Rectal smooth muscle tissue (tissue), 1 donor: ENCODE measurements at regions not wholly inside any gene's neighbourhood (a gene's known extent, or its start where the extent isn't known, plus 50 kb on each side); places are given as distances from the start of the nearest gene placed in this dataset.

Experiments used
- H3K27ac ChIP-seq: one replicate; pipeline ENCODE4 v1.7.0; 2013; ENCODE audit warnings: low read depth, low read length, inconsistent platforms
- H3K27me3 ChIP-seq: one replicate; pipeline ENCODE4 v1.7.0; 2013; ENCODE audit warnings: low read length; ENCODE audit not compliant: control insufficient read depth, insufficient read depth
- H3K36me3 ChIP-seq: one replicate; pipeline ENCODE4 v1.7.0; 2013; ENCODE audit warnings: low read length; ENCODE audit not compliant: control insufficient read depth, insufficient read depth
- H3K4me1 ChIP-seq: one replicate; pipeline ENCODE4 v1.7.0; 2013; ENCODE audit warnings: low read length; ENCODE audit not compliant: control insufficient read depth, insufficient read depth
- H3K4me3 ChIP-seq: one replicate; pipeline ENCODE4 v1.7.0; 2013; ENCODE audit warnings: low read length
- H3K9ac ChIP-seq: one replicate; pipeline ENCODE4 v1.7.0; 2013; ENCODE audit warnings: low read length

DNA sequence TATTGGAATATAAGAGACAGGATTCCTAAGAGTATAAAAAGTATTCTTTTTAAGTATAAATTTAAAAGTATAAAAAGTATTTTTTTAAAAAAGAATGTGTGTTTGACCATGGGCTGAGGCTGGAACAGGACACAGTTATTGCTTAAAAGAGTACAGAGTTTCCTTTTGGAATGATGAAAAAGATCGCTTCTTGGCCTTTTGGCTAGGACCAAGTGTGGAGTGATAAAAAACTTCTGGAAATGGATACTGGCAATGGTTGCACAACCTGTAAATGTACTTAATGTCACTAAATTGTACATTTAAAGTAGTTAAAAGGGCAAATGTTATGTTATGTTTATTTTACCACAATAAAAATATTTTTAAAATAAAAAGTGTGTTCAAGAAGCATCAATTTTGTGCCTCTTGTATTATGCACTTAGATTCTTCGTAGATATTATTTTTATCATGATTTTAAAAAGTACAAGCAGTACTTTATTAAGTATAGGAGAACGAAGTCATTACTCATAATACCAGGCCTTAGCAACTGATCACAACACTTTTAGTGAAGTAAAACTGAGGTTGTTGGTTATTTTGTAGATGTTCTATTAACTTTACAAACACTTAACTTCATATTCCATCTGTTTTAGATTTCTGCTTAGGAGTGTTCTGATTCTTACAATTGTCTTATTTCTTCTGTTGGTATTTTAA, 389.1 kb upstream of the ZP4 start:
- Histone ChIP-seq H3K27ac (no peak overlapping the region), H3K4me1 (no peaks in the 10 kb centered on the region), H3K27me3 (no peaks in the 10 kb centered on the region)

DNA sequence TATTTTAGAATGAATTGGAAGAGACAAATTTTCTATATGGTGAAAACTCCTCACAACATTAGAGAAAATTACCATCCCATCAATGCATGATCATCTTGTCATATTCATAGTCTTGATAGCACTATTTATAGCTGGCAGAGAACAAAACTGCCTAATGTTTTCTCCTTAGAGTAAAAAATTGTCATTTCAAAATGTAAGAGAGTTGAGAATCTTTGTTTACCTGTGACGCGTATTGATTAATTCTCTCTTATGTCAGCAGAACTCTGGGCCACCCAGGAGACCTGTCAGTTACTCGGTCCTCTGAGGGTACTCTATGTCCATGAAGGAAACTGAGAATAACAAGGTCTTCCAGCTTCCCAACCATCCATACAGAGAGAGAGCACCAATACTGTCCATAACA, 381.4 kb upstream of the ZP4 start:
- no peak overlapping the region for H3K4me3 ChIP-seq
- H3K36me3 ChIP-seq, result no peaks in the 10 kb centered on the region
- H3K4me1 ChIP-seq, result no peaks in the 10 kb centered on the region
- no peak overlapping the region for H3K27ac ChIP-seq
- no peak overlapping the region for H3K9ac ChIP-seq
- no peaks in the 10 kb centered on the region for H3K27me3 ChIP-seq

More for the DNA sequence above, 389.1 kb upstream of the ZP4 start:
- H3K36me3 ChIP-seq, result no peaks in the 10 kb centered on the region
- H3K9ac ChIP-seq, result no peak overlapping the region
- H3K4me3 ChIP-seq, result no peak overlapping the region

DNA sequence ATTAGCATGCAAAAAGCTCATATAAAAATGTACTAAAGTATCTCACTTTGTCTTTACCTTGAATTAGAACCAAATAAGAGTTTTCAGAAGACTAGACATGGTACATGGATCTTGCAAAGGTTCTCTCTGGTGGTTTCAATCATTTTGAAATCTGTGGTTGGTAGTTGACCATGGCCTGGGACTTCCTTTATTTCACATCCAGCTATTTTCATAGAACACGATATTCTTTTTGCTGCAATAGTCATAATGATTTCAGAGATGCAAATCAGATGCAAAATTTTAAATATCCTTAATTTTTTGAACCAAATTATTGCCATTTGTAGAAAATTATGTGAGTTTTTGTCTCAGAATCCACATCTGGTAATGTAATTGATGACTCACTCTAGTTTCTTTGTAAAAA, 375.1 kb upstream of the ZP4 start:
- Histone ChIP-seq H3K4me1 (no peaks in the 10 kb centered on the region), H3K36me3 (no peaks in the 10 kb centered on the region), H3K27ac (no peak overlapping the region), H3K9ac (no peak overlapping the region), H3K4me3 (no peak overlapping the region), H3K27me3 (no peaks in the 10 kb centered on the region)

DNA sequence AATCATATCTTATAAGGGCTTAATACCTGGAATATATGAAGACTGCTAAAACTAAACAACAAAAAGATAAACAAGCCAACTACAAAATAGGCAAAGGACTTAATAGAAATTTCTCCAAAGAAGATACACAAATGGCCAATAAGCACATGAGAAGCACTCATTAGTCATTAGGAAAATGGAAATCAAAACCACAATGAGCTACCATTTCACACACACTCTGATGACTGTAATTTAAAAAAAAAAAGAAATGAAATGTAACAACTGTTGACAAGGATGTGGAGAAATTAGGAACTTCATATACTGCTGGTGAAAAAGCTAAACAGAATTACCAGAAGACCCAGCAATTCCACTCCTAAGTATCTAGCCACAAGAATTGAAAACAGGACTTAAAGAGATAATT, 374.2 kb upstream of the ZP4 start:
- Histone ChIP-seq H3K27me3 (no peaks in the 10 kb centered on the region), H3K9ac (no peak overlapping the region), H3K27ac (no peak overlapping the region)

DNA sequence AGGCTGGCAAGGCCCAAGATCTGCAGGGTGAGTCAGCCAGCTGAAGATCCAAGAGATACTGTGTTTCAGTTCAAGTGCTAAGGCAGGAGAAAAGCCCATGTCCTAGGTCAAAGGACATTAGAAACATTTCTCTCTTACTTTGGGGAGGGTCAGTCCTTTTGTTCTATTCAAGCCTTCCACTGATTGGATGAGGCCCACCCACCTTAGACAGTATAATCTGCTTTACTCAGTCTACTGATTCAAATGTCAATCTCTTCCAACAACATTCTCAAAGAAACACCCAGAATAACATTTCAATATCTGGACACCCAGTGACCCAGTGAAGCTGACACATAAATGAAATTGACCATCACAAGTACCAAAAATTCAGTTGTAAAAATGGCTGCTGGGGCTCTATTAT, 367.8 kb upstream of the ZP4 start:
- H3K4me1 ChIP-seq, result no peaks in the 10 kb centered on the region
- H3K27me3 ChIP-seq, result no peaks in the 10 kb centered on the region
- H3K4me3 ChIP-seq, result no peak overlapping the region
- H3K9ac ChIP-seq, result no peak overlapping the region
- no peaks in the 10 kb centered on the region for H3K36me3 ChIP-seq
- no peak overlapping the region for H3K27ac ChIP-seq

More for the DNA sequence above, 374.2 kb upstream of the ZP4 start:
- no peaks in the 10 kb centered on the region for H3K36me3 ChIP-seq
- no peak overlapping the region for H3K4me3 ChIP-seq
- H3K4me1 ChIP-seq, result no peaks in the 10 kb centered on the region

DNA sequence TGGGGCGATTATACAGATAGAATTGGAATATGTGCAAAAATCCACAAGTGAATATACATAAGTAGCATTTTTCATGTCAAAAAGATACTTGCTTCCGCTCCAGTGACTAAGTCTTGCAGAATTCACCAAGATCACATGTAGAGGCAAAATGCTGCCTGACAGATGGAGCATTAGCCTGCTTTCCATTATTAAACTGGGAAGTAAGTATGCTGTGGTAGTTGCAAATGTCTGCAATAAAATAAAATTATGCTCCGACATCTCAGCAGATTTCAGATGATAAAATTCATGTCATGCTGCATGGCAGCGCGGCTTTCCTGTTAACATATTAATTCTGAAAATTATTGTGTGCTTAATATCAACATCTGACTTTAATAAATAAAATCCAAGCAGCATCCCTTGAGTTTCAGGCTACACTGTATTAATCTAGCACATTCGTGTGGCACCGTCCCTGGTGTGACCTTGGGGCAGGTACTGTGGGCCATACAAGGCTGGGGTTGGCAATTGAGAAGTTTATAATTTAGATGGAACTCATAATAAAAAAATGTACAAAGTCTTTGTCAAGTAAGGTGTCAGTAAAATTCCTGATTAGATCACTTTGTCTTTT, 366.4 kb upstream of the ZP4 start:
- no peak overlapping the region for H3K27ac ChIP-seq
- H3K9ac ChIP-seq, result no peak overlapping the region
- H3K27me3 ChIP-seq, result no peaks in the 10 kb centered on the region
- H3K4me3 ChIP-seq, result no peak overlapping the region
- H3K36me3 ChIP-seq, result no peaks in the 10 kb centered on the region
- H3K4me1 ChIP-seq, result no peaks in the 10 kb centered on the region

DNA sequence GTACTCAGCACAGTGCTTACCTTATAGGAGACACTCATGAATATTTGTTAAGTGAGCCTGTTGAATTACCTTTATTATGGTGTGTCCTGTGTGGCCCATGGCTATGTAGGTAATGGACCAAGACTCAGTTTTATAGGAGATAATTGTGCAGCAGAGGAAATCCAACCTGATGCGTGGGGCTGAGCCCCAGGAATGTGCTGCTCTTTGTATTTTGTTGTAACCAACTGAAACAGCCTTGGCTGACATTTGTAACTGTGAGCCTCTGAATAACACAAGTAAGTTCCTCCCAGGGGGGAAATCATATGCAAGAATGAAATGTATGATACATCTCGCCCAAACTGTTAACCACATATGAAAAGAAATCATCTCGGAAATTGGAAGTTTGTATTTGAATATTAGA, 364.2 kb upstream of the ZP4 start:
- no peaks in the 10 kb centered on the region for H3K4me1 ChIP-seq
- no peak overlapping the region for H3K27ac ChIP-seq
- no peak overlapping the region for H3K4me3 ChIP-seq
- no peak overlapping the region for H3K9ac ChIP-seq
- H3K27me3 ChIP-seq, result no peaks in the 10 kb centered on the region
- H3K36me3 ChIP-seq, result no peaks in the 10 kb centered on the region

DNA sequence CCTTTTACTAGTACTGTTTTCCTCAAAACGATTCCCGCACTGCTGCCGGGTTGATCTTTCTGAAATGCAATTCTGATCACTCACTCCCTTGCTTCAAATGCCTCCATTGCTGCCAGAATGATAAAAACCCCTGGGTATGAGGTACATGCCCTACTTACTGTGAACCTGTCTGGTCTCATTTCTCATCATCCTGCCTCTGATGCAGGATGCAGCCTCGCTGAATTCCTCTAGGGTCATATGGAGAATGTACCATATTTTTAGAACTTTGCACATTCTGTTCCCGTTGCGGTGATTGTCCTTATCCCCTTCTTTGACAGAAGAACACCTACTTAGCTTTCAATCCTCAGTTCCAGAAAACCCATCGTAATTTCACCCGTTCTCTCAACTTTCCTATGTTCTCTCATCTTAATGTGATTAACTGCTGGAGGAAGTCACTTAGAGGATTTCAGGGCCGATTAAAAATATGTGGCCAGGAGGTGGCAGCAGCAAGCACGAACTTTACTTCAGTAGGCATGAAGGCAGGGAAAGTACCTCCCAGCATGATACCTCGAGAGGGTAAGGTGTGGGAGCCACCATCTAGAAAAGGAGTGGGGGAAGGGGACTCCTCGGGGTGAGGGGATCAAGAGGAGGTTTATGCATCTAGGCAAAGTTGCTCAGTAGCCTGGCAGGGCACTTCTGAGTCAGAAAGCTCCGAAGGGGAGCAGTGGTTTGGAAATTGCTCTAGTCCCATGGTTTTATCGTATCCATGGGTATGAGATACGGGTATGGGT, 361.5 kb upstream of the ZP4 start:
- H3K27ac ChIP-seq, result no peak overlapping the region
- no peak overlapping the region for H3K4me3 ChIP-seq
- H3K36me3 ChIP-seq, result no peaks in the 10 kb centered on the region
- H3K4me1 ChIP-seq, result no peaks in the 10 kb centered on the region
- H3K27me3 ChIP-seq, result no peaks in the 10 kb centered on the region
- H3K9ac ChIP-seq, result no peak overlapping the region

DNA sequence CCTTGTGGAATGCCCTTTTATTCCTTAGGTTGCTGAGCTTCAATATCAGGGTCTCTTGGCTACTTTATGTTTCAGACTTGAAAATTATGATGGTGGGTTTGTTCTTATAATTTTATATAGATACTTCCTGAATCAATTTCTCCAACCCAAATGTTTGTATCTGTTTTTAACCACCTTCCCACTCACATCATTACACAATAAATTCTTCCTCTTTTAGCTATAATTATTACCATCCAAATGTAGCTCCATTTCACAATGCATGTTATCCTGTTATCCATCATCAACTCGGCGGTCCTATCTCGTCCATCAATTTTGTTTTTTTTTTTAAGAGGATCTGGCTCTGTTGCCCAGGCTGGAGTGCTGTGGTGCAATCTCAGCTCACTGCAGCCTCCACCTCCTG, 357.6 kb upstream of the ZP4 start:
- Histone ChIP-seq H3K4me3 (no peak overlapping the region), H3K36me3 (no peaks in the 10 kb centered on the region), H3K4me1 (no peaks in the 10 kb centered on the region), H3K9ac (no peak overlapping the region), H3K27me3 (no peaks in the 10 kb centered on the region), H3K27ac (no peak overlapping the region)

DNA sequence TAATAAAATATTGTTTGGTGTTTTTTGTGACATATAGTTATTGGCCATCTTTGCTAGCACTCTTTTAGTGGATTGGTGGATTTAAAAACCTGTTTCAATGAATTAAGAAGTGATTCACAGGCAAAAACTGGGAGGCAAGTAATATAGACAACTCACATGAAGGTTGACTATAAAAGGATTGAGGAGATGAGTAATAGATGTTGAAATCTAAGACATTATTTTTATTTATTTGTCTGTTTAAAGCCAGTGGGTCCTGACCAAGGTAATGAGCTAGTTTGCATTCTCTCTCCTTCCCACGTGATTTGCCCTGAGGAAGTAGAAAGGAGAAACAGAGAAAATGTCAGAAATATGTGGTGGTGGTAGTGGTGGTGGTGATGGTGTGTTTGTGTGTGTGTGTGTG, 351.5 kb upstream of the ZP4 start:
- no peaks in the 10 kb centered on the region for H3K36me3 ChIP-seq
- no peak overlapping the region for H3K9ac ChIP-seq
- no peak overlapping the region for H3K4me3 ChIP-seq
- no peak overlapping the region for H3K27ac ChIP-seq
- no peaks in the 10 kb centered on the region for H3K27me3 ChIP-seq
- no peaks in the 10 kb centered on the region for H3K4me1 ChIP-seq

DNA sequence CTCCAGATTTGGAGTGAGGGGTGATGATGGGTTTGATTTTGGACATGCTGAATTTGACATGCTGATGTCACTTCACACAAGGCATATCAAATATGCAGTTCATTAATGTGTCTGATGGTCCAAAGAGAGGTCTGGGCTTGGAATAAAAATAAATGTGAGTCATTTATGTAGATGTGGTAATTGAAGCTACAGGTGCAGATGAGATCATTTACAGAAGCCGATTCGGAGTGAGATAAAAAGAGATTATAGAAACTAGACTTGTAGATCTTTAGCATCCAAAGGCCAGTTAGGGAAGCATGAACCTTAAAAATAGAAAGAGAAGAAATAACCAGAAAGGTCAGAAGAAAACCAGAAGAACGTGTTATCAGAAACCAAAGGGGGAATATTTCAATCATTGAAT, 350.9 kb upstream of the ZP4 start:
- Histone ChIP-seq H3K4me1 (no peaks in the 10 kb centered on the region), H3K4me3 (no peak overlapping the region), H3K27ac (no peak overlapping the region), H3K27me3 (no peaks in the 10 kb centered on the region), H3K36me3 (no peaks in the 10 kb centered on the region), H3K9ac (no peak overlapping the region)

DNA sequence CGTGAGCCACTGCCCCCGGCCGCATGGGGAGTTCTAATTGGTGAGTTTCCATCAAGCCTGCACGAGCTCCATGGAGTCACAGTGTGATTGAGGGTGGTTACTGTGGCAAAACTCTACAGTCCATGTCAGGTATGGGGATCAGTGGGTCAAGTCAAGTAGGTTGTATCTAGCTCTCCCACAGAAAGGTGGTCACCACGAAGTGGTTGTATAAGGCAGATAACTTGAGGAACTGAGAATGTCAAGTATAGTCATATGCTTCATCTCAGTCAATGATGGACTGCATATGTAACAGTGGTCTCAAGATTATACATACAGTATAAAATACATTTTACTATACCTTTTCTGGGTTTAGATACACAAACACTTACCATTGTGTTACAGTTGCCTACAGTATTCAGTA, 348.6 kb upstream of the ZP4 start:
- Histone ChIP-seq H3K36me3 (no peaks in the 10 kb centered on the region), H3K4me1 (no peaks in the 10 kb centered on the region), H3K27me3 (no peaks in the 10 kb centered on the region), H3K27ac (no peak overlapping the region), H3K4me3 (no peak overlapping the region), H3K9ac (no peak overlapping the region)

DNA sequence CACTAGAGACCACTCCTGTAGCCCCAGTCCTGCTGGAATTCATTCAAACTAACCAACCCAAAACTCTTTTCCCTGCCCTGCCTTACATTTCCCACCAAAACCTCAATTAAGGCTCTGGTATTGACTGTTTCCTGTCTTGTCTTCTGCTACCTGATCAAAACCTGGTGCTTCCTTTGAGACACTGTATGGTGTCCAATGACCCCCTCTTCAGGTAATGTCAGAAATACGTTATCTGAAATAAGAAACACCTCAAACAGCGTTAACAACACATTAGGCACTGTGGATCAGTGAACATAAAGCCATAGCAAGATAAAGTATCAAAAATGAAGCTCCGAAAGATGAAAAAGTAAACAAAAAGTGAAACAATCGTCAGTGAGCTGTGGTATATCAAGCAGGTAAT, 343.2 kb upstream of the ZP4 start:
- H3K4me3 ChIP-seq, result no peak overlapping the region
- no peaks in the 10 kb centered on the region for H3K27me3 ChIP-seq
- H3K9ac ChIP-seq, result no peak overlapping the region
- no peaks in the 10 kb centered on the region for H3K36me3 ChIP-seq
- no peak overlapping the region for H3K27ac ChIP-seq
- H3K4me1 ChIP-seq, result no peaks in the 10 kb centered on the region
